WTC11 (cell line): ENCODE measurements at regions not wholly inside any gene's neighbourhood (a gene's known extent, or its start where the extent isn't known, plus 50 kb on each side); places are given as distances from the start of the nearest gene placed in this dataset.

Experiments used
- ATF3 ChIP-seq: sonication (generic); formaldehyde crosslinking; conservative IDR thresholded peaks from 2 replicates; pipeline ENCODE4 v1.8.1; 2022; ENCODE audit warnings: mild to moderate bottlenecking, missing genetic modification reagents
- CTCF ChIP-seq: fragments of 200-600 bp; IDR thresholded peaks from 2 replicates; pipeline ENCODE4 v1.8.0; 2022; ENCODE audit warnings: antibody characterized with exemption
- HMGXB4 ChIP-seq: sonication (generic); formaldehyde crosslinking; IDR thresholded peaks from 2 replicates; pipeline ENCODE4 v1.8.1; 2023; ENCODE audit warnings: mild to moderate bottlenecking, moderate library complexity, missing genetic modification reagents

- TF ChIP-seq CTCF: no peak
- TF ChIP-seq ATF3 (CRISPR knock-in tag): no peak
- no peak for TF ChIP-seq HMGXB4
Measured at GRCh38 chr14:105635560-105635959, 109.2 kb downstream of the TMEM121 start.
